ENCODE measurements at regions not wholly inside any gene's neighbourhood (a gene's known extent, or its start where the extent isn't known, plus 50 kb on each side); places are given as distances from the start of the nearest gene placed in this dataset.
"Not testable (repeated sequence)": the region's sequence is repeated elsewhere in the genome, so short reads cannot be mapped to it uniquely, and the experiment has no call there.

DNA sequence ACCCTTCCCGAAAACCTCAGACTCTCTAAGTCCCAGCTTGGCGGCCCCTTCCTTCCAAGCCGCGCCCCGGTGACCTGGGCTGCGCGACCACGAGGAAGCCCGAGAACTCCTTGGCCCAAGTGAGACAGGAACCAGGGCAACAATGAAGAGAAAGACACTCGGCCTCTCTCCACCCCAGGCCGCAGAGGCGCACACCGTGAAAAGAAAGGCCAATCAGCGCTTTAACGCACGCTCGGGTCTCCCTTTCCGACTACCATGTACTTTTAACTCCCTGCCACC lies 166.4 kb upstream of the PPP1R3A start:
- ChIA-PET POLR2A (interaction anchor here (0.6 kb wide), 1 partner anchor 736 kb away, joined by 3 read pairs; no protein-coding TSS in a partner anchor), CTCF (interaction anchor here (0.7 kb wide), 1 partner anchor 10 kb away, joined by 4 read pairs; no protein-coding TSS in a partner anchor)
- Mint-ChIP-seq H3K36me3 (ENCODE audit: low read depth) (no peaks in the 10 kb centered on the region), H3K4me3 (peak overlapping the region; percentile 67), H3K27ac (no peak overlapping the region), H3K27me3 (peaks cover 71% of the 10 kb centered on the region), H3K9me3 (ENCODE audit: low read depth) (no peaks in the 10 kb centered on the region), H3K4me1 (peaks cover 35% of the 10 kb centered on the region)
- DNase-seq (no peak), ATAC-seq (peak; percentile 26)
- intact Hi-C loops (cut with DNase I, micrococcal nuclease), result loop anchor here in 1 of 2 experiments (10.0 kb wide), 2 partner anchors 580 to 840 kb away; partner anchors contain the start of gene MDFIC

DNA sequence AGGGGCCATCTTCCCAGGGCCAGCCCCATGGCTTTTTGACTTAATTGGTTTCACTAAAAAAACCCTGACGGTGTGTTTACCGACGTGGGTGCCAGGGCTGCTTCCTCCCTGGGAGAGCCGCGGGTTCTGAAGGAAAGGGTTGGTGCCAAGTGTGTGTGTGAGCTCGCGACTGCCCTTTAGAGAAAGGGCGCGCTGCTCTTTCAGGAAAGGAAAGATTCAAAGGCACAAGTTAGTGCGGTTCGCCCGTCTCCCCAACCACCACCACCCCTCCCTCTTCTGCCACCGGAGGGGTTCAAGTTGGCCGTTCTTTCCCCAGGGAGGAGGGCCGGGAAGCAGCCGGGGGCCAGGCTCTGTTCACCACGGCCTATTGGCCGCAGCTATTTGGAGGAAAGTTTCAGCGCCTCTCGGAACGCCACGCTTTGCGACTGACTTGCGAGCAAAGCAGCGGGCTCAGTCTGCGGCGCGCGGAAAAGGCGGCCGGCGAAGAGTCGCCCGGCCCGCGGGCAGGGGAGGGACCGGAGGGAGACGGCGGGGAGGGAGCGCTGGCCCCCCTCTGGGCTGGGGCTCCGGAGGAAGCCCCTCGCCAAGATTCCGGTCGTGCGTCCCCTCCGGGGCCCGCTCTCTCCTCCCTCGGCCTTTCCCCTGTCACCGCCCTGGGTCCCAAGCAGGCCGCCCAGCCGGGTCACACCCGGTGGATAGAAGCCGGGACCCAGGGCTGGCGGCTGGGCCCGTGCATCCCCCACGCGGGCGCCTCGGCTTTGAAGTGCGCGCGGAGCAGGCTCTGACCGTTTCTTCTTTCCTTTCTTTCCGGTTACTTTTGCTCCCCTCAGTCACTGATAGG lies 165.9 kb upstream of the PPP1R3A start:
- intact Hi-C loops (cut with DNase I, micrococcal nuclease), result loop anchor here in 1 of 2 experiments (5.0 to 10.0 kb wide), 5 partner anchors 323 to 1828 kb away; partner anchors contain the start of gene MDFIC
- DNase-seq (peak; percentile 28), ATAC-seq (peak; percentile 27)
- Mint-ChIP-seq H3K4me3 (peak overlapping the region; percentile 67), H3K9me3 (ENCODE audit: low read depth) (no peaks in the 10 kb centered on the region), H3K27me3 (peaks cover 72% of the 10 kb centered on the region), H3K36me3 (ENCODE audit: low read depth) (no peaks in the 10 kb centered on the region), H3K27ac (no peak overlapping the region), H3K4me1 (peaks cover 35% of the 10 kb centered on the region)
- CTCF ChIA-PET, result interaction anchor here (0.7 kb wide), 1 partner anchor 11 kb away, joined by 4 read pairs; no protein-coding TSS in a partner anchor
- POLR2A ChIA-PET, result no interaction called here

GRCh38 chr7:114084002-114084471 lies 165.2 kb upstream of the PPP1R3A start:
- Mint-ChIP-seq H3K27me3 (peaks cover 75% of the 10 kb centered on the region), H3K4me1 (peaks cover 35% of the 10 kb centered on the region), H3K9me3 (ENCODE audit: low read depth) (no peaks in the 10 kb centered on the region), H3K27ac (no peak overlapping the region), H3K36me3 (ENCODE audit: low read depth) (no peaks in the 10 kb centered on the region), H3K4me3 (peak overlapping the region; percentile 30)
- CTCF ChIA-PET, result no interaction called here
- intact Hi-C loops (cut with DNase I, micrococcal nuclease), result loop anchor here in 1 of 2 experiments (5.0 to 10.0 kb wide), 5 partner anchors 323 to 1828 kb away; partner anchors contain the start of gene MDFIC
- POLR2A ChIA-PET, result no interaction called here
- no peak for DNase-seq
- ATAC-seq, result no peak

- ChIA-PET CTCF (no interaction called here), POLR2A (no interaction called here)
- DNase-seq (peak; percentile 18), ATAC-seq (no peak)
- H3K9me3 Mint-ChIP-seq (ENCODE audit: low read depth), result no peaks in the 10 kb centered on the region
- H3K27me3 Mint-ChIP-seq, result peaks cover 71% of the 10 kb centered on the region
- no peak overlapping the region for H3K27ac Mint-ChIP-seq
- H3K36me3 Mint-ChIP-seq (ENCODE audit: low read depth), result no peaks in the 10 kb centered on the region
- H3K4me1 Mint-ChIP-seq, result peaks cover 35% of the 10 kb centered on the region
- peak overlapping the region; percentile 10 for H3K4me3 Mint-ChIP-seq
- intact Hi-C loops (cut with DNase I, micrococcal nuclease), result loop anchor here in 1 of 2 experiments (5.0 to 10.0 kb wide), 5 partner anchors 324 to 1829 kb away; partner anchors contain the start of gene MDFIC
Observed at GRCh38 chr7:114083166-114084001, 164.6 kb upstream of the PPP1R3A start.

GRCh38 chr7:114082642-114083165 lies 163.9 kb upstream of the PPP1R3A start:
- H3K4me1 Mint-ChIP-seq, result peaks cover 35% of the 10 kb centered on the region
- ChIA-PET POLR2A (no interaction called here), CTCF (interaction anchor here (1.3 kb wide), 1 partner anchor 783 kb away, joined by 4 read pairs; no protein-coding TSS in a partner anchor)
- intact Hi-C loops (cut with DNase I, micrococcal nuclease), result loop anchor here in 1 of 2 experiments (1.0 to 10.0 kb wide), 6 partner anchors 325 to 1830 kb away; partner anchors contain the start of gene MDFIC
- H3K27ac Mint-ChIP-seq, result no peak overlapping the region
- no peaks in the 10 kb centered on the region for H3K36me3 Mint-ChIP-seq (ENCODE audit: low read depth)
- DNase-seq, result no peak
- no peak for ATAC-seq
- peak overlapping the region; percentile 10 for H3K4me3 Mint-ChIP-seq
- H3K27me3 Mint-ChIP-seq, result peaks cover 67% of the 10 kb centered on the region
- no peaks in the 10 kb centered on the region for H3K9me3 Mint-ChIP-seq (ENCODE audit: low read depth)

- Mint-ChIP-seq H3K36me3 (ENCODE audit: low read depth) (no peaks in the 10 kb centered on the region), H3K27me3 (peaks cover 61% of the 10 kb centered on the region), H3K9me3 (ENCODE audit: low read depth) (no peaks in the 10 kb centered on the region), H3K4me3 (no peak overlapping the region), H3K4me1 (peaks cover 30% of the 10 kb centered on the region), H3K27ac (no peak overlapping the region)
- ATAC-seq, result no peak
- no peak for DNase-seq
- CTCF ChIA-PET, result interaction anchor here (0.5 to 1.3 kb wide), 5 partner anchors 11 to 1828 kb away, joined by 3 to 4 read pairs (median 3); no protein-coding TSS in a partner anchor
- intact Hi-C loops (cut with DNase I, micrococcal nuclease), result loop anchor here in 1 of 2 experiments (1.0 to 10.0 kb wide), 6 partner anchors 325 to 1830 kb away; partner anchors contain the start of gene MDFIC
- POLR2A ChIA-PET, result no interaction called here
Observed at GRCh38 chr7:114081606-114082425, 163.0 kb upstream of the PPP1R3A start.

DNA sequence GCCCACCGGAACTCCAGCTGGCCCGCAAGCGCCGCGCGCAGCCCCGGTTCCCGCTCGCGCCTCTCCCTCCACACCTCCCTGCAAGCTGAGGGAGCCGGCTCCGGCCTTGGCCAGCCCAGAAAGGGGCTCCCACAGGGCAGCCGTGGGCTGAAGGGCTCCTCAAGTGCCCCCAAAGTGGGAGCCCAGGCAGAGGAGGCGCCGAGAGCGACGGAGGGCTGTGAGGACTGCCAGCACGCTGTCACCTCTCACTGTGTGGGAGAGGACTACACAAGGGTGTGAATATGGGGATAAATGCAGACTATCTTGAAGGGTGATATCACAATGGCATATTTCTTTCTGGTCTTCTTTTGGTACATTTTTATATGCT lies 158.3 kb upstream of the PPP1R3A start:
- CTCF ChIA-PET; intact Hi-C loops (cut with DNase I, micrococcal nuclease); H3K36me3 Mint-ChIP-seq (ENCODE audit: low read depth); ATAC-seq; H3K27ac Mint-ChIP-seq; H3K4me3 Mint-ChIP-seq; H3K4me1 Mint-ChIP-seq; POLR2A ChIA-PET; DNase-seq; H3K9me3 Mint-ChIP-seq (ENCODE audit: low read depth): not testable (repeated sequence)
- peaks cover 27% of the 10 kb centered on the region for H3K27me3 Mint-ChIP-seq

DNA sequence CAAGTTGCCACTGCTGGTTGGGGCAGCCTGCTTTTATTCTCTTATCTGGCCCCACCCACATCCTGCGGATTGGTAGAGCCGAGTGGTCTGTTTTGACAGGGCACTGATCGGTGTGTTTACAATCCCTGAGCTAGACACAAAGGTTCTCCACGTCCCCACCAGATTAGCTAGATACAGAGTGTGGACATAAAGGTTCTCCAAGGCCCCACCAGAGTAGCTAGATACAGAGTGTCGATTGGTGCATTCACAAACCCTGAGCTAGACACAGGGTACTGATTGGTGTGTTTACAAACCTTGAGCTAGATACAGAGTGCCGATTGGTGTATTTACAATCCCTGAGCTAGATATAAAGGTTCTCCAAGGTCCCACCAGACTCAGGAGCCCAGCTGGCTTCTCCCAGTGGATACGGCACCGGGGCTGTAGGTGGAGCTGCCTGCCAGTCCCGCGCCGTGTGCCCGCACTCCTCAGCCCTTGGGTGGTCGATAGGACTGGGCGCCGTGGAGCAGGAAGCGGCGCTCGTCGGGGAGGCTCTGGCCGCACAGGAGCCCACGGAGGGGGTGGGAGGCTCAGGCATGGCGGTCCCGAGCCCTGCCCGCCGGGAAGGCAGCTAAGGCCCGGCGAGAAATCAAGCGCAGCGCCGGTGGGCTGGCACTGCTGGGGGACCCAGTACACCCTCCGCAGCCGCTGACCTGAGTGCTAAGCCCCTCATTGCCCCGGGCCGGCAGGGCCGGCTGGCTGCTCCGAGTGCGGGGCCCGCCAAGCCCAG lies 157.8 kb upstream of the PPP1R3A start:
- CTCF ChIA-PET, result not testable (repeated sequence)

DNA sequence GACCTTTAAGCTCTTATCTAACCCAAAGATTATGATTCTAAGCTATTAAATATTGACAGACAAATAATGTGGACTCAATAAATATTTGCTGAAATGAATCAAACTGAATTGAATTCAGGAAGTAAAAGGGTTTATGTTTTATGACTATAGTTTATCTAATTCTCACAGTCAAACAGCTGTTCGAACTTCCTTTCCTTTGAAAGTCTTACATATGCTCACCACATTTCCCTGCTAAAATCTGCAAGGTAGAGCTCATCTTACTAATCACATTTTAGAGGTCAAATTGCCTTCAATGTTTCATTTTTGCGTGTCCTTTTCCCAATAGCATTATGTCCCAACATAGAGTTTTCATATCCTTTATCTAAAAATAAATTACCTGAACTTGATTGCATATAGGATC lies 154.9 kb upstream of the PPP1R3A start:
- Mint-ChIP-seq H3K27me3 (peaks cover 7% of the 10 kb centered on the region), H3K27ac (no peak overlapping the region), H3K36me3 (ENCODE audit: low read depth) (no peaks in the 10 kb centered on the region), H3K4me3 (no peak overlapping the region), H3K4me1 (no peaks in the 10 kb centered on the region), H3K9me3 (ENCODE audit: low read depth) (no peaks in the 10 kb centered on the region)
- DNase-seq, result no peak
- ChIA-PET POLR2A (no interaction called here), CTCF (no interaction called here)
- no peak for ATAC-seq
- intact Hi-C loops (cut with DNase I, micrococcal nuclease), result no loop called here

More for the DNA sequence above, 157.8 kb upstream of the PPP1R3A start:
- ATAC-seq; DNase-seq; H3K9me3 Mint-ChIP-seq (ENCODE audit: low read depth); intact Hi-C loops (cut with DNase I, micrococcal nuclease); H3K27ac Mint-ChIP-seq; H3K4me3 Mint-ChIP-seq; POLR2A ChIA-PET; H3K4me1 Mint-ChIP-seq; H3K36me3 Mint-ChIP-seq (ENCODE audit: low read depth): not testable (repeated sequence)
- peaks cover 22% of the 10 kb centered on the region for H3K27me3 Mint-ChIP-seq

- DNase-seq, result no peak
- no peaks in the 10 kb centered on the region for H3K9me3 Mint-ChIP-seq (ENCODE audit: low read depth)
- ATAC-seq, result no peak
- intact Hi-C loops (cut with DNase I, micrococcal nuclease), result no loop called here
- CTCF ChIA-PET, result interaction anchor here (1.0 kb wide), 1 partner anchor 10 kb away, joined by 3 read pairs; no protein-coding TSS in a partner anchor
- H3K27me3 Mint-ChIP-seq, result peaks cover 3% of the 10 kb centered on the region
- no peaks in the 10 kb centered on the region for H3K36me3 Mint-ChIP-seq (ENCODE audit: low read depth)
- no peaks in the 10 kb centered on the region for H3K4me1 Mint-ChIP-seq
- POLR2A ChIA-PET, result no interaction called here
- H3K4me3 Mint-ChIP-seq, result no peak overlapping the region
- H3K27ac Mint-ChIP-seq, result no peak overlapping the region
Observed at GRCh38 chr7:114070246-114070645, 151.4 kb upstream of the PPP1R3A start.
